Inflammatory macrophage (primary cell): ENCODE measurements at regions not wholly inside any gene's neighbourhood (a gene's known extent, or its start where the extent isn't known, plus 50 kb on each side); places are given as distances from the start of the nearest gene placed in this dataset.

Experiments
- DNase-seq, 2 donors: peaks; one replicate each; pipeline ENCODE4 v3.0.0-alpha.2; 2020 to 2022

DNA sequence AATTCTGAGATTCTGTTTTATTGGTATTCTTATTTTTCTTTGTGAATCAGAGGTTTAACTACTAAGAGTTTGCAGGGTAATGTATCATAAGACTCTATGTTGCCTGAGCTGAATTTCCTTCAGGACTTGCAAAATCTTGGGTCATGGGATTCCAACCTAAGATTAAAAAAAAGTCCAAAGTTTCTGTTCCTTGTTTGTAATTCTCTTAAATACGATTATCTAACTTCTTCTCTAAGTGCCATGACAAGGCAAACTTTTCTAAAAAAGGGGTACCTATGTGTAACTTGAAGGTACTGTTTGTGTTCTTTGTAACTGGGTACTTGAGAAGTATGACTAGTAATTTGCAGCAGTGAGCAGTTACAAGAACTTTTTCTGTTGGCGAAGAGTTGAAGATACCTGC, 181.3 kb upstream of the ZEB2 start:
- DNase-seq, result peak; percentile 92 to 98

DNA sequence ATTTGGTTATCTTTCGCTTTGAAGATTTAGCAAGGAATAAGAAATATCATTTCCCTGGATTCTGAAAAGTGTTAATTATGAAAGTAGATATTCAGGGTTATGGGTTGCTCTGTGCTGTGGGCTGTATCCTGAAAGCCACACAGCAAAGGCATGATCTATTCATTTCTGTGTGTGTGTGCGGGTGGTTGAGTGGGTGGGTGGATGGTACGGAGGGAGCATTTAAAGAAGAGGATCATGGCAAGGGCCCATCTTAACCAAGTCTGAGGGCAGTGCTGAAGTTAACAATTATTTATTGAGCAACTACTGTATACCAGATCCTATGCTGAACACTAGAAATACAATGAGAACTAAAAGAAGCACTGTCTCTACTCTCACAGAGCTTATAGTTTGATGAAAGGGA, 178.2 kb upstream of the ZEB2 start:
- peak; percentile 42 to 65 for DNase-seq

DNA sequence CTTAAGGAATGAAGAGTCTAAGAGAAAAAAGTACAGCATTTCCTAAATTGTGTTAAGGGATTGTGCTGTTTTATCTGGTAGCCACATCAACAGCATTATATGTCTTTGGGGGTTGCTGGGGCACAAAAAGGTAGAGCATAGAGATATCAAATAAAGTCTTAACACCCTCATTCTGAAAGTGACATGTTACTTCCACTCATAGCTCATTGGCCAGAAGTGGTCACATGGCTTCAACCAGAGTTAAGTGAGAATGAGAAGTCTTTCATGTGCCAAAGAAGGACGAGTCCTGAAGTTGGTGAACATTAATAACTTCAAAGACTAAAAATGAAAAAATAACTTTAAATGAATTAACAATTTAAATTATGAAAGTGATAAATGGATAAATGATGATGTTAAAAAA, 175.7 kb upstream of the ZEB2 start:
- no peak for DNase-seq

DNA sequence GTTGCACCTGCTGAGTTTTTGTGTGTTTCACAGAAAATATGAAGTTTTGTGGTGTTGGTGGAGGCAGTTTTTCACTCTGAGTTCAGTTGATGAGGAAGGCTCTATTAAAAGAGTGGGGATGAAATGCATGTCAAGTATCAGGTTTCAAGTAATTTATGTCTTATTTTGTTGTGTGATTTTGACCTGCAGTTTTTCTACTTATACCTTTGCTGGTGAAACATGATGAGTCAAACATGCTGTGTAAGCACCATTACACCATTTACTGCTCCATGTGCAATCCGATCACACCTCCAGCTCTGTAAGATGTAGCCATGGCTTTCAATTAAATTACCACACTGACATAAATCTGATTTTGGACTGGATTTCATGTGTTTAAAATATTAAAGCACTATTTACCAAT, 174.5 kb upstream of the ZEB2 start:
- DNase-seq, result no peak

DNA sequence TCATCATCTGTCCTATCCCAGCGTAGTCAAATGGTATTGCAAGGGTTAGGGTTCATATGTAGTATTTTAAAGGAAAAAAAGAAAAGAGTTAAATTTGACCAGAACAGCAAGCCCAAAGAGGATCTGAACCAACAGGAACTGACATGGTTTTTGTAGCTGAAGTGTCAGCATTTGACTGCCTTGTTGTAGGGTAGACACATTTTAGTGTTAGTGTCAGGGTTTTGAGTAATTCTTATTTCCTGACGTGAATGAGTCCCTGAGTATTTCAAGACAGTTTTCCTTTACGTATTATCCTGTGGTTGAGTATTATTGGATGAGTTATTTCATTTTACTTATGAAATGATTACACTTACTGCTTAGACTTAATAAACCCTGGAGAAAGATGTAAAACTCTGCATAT, 173.3 kb upstream of the ZEB2 start:
- DNase-seq, result peak; percentile 61 to 80

DNA sequence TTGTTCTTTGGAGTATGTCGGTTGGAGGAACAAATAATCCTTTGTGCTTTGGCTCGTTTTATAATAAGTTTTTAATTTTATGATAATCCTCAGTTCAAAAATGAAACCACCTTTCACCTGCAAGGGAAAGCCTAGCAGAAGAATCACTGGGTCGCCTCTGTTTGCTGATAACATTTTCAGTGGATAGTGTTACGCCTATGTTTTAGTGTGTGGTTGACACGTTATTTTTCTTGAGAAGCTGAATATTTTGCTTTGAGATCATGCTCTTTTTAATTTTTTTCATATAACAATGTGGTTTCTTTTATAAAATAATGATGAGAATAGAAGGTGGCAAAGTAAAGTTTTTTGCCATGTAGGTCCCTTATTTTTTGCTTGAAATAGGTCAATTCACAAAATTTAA, 172.7 kb upstream of the ZEB2 start:
- DNase-seq, result no peak

DNA sequence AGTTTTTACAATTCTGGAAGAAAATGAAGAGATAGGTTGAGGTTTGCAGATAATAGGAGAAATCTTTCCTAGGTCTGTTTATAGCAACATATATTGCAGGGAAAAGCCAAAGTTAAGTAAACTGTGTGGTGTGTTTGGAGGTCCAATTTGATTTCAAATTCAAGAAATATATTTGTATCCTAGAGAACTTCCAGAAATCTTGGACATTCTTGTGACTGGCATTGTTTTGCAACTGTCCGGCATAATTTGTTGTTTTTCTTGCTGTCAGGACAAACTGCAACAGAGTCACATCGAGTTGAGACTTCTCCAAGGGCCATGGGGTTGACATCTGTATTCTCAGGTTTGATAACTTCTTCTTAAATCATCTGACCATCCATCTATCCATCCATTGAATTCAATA, 170.9 kb upstream of the ZEB2 start:
- no peak for DNase-seq

DNA sequence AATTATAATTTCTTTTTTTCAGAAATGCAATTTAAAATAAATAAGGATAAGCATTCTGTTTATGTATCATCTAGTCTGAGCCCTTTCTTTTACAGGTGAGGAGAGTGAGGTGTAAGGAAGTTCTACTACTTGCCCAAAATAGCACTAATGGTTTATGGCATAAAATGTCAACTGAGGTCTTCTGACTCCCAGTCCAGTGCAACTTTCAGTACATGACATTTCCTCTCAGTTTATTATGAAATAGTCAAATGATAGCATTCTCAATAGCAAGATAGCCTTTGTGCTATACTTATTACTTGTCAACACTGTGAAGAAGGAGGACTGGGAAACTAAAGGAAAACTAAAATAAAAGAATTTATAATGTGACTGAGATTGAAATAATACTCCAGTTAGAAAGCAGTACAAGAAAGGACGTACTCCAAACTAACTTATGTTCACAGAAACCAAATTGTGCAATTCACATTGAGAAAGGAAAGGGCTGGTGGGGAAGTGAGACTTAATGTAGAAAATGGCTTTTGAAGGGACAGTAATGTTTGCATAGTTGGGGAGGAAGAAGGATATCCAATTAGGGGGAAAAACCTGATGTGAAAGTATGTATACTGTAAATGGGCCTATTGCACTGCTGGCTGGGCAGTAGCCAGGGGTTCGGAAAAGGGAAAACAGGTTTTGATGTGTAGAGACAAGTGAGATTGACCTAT, 166.7 kb upstream of the ZEB2 start:
- DNase-seq, result peak; percentile 86 to 97

DNA sequence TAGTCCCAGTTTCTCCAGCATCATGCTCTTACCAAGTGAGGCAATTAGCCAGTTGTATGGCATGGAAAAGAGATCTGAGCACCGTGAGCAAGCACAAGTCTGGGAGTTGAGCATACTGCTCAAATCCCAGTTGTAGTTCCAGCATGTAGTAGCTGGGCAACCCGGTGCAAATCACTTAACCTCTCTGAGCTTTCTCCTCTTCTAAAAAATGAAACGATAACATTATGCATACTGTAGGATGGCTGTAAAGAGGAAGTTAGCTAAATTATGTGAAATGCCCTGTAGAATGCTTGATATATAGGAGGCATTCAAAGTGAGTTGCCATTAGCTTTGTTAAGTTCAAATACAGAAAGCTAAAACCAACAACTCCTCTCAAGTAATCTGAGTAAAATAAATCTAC, 164.0 kb upstream of the ZEB2 start:
- DNase-seq, result peak; percentile 26 to 53

DNA sequence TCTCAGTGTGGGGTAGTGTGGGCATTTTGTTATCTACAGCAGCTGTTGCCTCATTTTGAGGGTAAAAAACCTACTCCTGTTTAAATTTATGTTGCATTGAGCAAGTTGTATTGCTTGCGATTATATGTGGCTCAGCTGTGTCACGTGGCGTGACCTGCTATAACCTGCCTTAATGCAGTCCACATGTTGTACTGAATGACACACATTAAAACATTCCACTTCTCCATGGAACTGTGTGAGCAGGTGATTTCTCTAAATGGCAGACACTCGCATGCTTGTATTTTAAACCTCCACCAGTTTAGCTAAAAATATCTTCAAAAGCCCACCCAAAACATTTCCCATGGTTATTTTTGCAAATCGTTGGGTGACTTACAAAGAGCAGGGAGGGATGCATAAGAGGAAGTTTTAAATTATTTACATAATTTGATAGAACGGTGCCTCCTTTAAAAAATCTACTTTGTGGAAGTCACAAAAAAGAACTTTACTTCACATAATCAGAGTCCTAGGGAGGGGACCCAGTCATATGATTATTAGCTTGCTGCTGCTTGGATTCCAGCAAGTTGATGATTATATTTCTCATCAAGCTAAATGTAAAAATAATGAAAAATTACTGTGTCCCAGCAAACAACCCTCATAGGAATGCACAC, 163.3 kb upstream of the ZEB2 start:
- DNase-seq, result peak; percentile 74 to 79

DNA sequence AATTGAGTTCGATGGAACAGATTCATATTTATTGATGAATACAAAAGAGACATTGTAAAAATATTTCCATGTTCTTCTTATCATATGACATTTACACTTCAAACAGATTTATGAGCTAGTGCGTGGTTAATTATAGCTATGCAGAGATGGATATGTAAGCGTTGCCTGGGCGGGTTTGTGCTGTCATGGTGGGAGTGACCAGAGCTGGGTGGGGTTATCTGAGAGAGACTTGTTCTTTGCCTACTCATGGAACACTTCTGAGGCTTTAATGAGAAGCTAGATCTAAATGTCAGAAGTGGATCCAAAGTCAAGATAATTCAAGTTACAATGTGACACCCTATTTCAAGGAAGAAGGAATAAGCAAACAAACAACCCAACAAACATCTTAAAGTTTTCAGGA, 162.3 kb upstream of the ZEB2 start:
- peak; percentile 78 to 89 for DNase-seq

DNA sequence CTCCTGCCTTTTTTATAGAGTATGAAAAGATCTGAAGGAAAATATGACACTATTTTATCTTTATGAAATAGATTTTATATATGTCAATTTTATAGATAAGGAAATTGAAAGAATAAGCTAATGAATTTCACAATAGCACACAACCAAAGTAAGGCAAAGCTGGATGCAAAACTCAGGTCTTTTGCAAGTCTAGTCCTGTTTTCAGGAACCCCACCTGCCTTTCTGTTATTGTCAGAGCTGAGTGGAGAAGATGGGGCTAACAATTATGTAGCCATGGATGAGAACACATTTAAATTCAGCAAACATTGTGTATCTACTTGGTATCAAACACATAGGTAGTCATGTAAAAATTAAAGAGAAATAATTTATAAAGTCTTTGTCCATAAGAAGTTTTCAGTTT, 161.5 kb upstream of the ZEB2 start:
- no peak for DNase-seq

DNA sequence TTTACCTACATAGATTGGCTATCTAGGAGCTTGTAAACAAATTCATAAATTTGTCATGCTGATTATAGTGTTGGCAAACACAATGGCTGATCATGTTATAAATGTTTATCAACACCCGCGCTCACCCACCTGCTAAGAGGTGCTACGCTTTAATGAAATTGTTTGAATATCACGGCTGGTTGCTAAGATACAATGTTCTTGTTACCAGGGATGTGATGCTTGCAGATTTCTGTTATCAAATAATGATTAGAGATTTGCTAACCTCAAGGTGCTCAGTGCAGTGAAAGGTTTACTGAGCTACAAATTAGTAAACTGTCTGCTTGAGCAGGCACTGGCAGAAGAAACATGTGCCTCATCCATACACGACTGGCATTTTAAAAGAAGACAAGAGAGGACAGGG, 160.0 kb upstream of the ZEB2 start:
- no peak for DNase-seq

DNA sequence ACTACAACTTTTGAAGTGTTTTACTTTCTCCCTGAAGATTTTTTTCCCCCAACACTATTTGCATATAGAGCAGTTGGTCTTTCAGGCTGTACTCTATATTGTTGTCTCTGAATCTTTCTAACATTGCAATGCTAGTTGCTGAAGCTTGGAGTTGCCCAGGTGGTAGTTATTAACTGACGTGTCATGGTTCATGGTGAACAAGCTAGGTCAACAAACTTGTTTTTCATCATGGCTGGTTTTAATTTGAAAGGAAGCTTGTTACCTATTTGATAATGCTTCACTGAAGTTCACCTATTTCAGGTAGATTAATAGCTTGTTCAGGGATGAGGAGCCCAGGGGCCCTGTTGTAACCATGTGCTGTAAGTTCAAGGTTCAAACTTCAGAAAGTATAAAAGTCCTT, 158.8 kb upstream of the ZEB2 start:
- no peak for DNase-seq

DNA sequence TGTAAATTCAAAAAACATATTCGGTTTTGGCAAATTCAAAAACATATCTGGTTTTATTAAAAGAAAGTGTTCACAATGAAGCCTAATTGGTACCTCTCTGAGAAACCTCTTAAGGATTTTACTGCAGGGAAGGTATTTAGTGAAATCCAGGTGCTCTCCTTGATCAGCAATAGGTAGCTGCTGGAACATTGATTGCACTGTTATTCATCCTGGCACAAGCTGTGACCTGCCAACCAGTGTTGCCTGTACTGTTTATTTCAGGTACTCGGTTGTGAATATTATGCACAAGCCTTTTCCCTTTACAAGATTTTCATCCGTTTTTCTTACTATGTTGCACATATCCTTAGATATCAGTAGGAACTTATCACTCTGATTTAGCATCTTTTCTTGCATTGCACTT, 155.8 kb upstream of the ZEB2 start:
- no peak for DNase-seq

DNA sequence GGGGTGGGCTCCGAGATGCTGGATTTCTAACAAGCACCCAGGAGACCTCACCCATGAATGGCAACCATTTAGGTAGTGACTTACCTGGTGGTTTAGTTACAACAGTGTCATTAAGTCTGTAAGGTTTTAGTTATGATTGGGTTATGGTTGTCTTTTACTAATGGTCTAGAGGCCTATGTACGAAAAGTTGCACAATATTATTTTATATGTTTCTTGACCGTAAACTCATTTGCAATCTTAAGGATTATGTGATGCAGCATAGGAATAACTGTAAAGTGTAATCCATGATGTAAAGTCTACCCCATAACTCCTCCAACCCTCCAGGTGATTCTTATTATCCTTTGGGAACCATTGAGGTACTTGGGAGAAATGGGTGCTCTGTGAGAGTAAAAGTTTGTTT, 155.4 kb upstream of the ZEB2 start:
- DNase-seq, result no peak

DNA sequence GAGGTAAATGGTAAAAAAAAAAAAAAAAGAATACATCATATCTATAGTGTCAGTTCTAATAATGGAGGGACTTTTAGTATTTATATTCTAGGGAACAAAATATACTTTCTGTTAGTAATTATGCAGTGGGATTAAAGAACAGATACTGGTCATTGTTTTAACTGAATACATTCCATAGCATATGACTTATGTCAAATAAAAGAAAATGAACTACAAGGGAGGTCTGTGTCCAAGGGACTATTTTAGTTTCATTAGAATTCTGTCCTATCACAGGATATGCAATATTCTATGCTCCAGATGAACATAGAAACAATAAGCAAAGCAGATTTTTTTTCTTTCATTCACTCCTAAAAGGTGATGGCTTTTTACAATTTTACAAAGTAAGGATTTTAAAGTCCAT, 154.2 kb upstream of the ZEB2 start:
- DNase-seq, result no peak

DNA sequence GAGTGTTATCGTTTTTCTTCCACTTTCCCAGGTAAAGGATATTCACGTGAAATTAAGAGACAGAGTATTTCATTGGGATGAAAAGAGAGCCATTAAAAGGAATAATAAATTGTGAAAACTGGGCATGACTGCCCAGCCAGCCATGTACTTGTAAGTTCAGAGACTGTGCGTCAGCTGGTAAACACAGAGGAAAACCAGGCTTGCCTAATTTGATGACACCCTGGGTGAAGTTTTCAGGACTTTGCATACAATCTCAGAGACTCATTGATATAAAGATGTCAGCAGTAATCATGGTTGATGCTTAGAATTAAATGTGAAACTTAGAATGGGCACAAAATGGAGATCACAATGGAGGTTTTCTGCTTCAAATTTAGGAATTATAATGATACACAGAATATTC, 153.5 kb upstream of the ZEB2 start:
- no peak for DNase-seq

DNA sequence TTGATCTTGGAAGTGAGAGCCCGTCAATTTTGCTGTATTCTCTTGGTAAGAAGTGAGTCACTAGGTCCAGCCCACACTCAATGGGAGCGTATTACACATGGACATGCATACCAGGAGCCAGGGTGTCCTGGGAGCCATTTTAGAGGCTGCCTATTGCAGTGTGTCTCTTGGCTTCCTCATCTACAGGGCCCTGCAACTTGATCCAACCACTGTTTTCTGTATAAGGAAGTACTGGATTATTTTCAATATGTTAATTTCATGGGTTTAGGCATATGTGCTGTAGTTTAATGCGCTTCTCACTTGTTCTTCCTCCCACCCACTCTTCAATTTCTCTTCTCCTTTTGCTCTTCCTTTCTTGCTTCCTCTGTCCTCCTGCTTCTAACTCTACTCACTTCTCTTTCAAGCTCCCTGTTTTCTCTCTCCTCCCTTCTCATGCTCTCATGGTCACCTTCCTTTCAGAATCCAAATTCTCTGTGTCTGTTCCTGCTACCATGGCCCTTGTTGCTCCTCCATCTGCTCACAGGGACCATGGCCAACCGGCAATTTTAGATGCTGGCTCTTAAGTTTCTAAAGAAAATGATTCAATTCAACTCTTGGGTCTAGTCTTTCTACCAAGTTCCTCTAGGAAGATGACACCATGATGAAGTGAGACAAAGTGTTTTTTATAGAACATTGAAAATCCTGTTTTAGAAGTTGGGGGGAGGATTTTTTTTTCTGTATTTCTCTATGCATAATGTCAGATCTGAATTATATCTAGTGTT, 152.0 kb upstream of the ZEB2 start:
- DNase-seq, result peak; percentile 94 to 95

DNA sequence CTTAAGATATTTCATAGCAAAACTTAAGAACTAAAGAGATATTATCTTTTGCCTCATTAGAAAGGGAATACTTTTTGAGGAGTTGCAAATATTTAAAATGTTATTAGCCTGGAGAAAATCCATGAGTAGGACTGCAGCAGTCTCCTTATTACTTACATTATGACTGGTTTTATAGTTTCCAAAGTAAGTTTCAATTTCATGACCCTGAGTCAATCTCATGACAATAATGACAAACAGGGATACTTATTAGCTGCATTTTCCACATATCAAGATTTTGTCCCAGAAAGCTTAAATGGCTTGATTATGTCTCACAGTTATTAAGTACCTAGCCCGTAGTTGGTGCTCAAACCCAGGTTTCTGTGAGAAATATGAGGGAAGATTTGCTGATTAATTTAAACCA, 150.8 kb upstream of the ZEB2 start:
- DNase-seq, result no peak

DNA sequence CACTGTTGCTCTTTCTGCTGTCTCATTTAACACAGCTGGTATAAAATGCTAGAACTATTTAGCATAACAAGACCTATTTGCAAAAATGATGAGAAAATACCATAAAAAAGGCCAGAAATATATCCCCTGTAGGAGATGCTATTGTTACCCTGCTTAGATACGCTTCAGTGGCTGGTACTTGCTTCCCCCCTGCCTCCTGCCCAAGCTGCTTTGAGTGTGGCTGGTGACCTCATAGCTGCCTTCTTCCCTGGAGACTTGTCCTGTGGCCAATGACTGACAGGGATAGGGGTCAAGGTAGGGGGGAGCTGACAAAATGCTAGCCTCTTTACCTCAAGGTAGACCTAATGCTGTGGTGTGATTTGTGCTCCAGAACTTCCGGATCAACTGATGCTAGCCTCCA, 150.2 kb upstream of the ZEB2 start:
- no peak for DNase-seq

DNA sequence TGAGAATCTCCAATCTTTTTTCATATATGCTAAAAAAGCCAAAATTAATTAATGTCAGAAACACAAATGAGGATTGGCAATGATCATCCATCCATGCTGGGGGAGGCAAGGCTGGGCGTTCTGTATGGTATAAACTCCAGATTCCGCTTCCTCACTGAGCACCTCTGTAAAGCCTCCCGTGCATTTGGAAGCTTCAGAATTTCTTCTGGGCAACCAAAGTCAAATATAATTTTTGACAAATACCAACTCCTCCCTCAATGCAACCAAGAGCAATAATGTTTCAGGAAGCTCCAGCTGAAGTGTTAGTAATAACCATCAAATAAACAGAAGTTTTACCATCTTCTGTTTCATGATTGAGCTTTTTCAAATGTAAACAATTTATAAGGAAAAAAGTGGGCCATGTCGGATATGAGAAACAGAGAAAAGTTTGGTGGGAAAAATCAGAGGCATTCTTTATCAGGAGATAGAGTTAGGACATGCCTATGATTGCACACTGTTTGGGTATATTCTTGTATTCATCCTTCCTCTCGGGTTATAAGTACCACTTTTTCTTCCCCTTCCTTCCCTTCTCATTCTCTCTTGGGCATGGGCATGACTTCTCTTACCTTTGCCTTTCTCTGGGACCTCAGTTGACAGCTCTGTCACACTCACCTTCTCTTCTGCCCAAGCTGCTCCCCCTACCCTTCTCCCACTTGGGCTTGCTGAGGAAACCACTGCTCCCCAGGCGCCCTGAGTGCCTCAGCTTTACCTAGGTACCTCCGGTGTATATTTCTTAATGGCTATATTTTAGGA, 149.5 kb upstream of the ZEB2 start:
- DNase-seq, result no peak

DNA sequence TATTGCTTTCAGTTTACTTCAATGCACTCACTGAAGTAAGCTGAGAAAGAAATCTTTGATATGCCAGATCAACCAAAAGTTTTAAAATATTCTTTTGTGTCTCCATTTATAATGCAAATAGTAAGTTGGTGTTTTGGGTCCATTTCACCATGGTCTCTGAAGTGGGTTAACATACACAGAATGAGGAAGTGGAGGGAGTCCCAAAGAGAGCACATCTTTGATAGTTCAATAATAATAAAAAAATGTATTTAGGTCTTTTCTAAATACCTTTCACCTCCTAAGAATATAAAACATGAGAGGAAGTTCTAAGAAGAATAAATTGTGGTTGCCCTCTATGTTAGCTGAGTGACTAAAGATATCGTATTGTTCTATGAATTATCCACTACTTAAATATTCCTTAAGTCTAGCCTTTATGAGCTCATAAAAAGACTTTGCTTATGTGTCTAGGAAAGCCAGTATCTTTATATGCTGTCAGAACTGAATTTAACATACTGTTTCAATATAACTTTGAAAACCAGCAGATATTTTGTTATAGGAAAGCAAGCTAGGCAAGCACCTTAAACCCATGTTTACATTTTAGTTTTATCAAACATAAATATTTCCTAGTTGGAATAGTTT, 148.7 kb upstream of the ZEB2 start:
- no peak for DNase-seq
